ENCODE measurements at regions not wholly inside any gene's neighbourhood (a gene's known extent, or its start where the extent isn't known, plus 50 kb on each side); places are given as distances from the start of the nearest gene placed in this dataset.
A peak's percentile ranks its signal among the peaks of the same experiment; 100 is the strongest.

DNA sequence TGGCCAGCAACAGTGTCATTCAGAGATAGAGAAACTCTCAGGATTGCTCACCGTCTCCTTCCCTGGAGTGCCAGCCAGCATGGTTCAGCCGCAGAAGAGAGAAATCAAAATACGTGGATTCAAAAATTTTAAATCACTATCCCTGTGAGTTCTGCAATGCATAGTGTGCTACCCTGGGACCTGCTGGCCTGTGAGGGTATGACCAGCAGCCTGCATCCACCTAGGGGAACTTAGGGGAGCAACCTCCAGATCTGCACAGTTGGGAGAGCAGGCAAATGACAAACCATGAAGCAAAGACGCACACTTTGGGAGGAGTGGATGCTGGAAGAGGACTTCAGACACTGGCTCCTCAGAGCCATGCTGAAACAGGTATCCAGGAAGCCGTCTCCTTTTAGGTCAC is 639.3 kb downstream of the TNS3 start:
- H3K27ac Mint-ChIP-seq: peak overlapping the region in 1 of 3 experiments; percentile 31
- H3K9me3 Mint-ChIP-seq: no peaks in the 10 kb centered on the region
- no peaks in the 10 kb centered on the region for H3K4me1 Mint-ChIP-seq
- no peaks in the 10 kb centered on the region for H3K36me3 Mint-ChIP-seq (ENCODE audit: low read depth)
- TF ChIP-seq, protein P1, sequence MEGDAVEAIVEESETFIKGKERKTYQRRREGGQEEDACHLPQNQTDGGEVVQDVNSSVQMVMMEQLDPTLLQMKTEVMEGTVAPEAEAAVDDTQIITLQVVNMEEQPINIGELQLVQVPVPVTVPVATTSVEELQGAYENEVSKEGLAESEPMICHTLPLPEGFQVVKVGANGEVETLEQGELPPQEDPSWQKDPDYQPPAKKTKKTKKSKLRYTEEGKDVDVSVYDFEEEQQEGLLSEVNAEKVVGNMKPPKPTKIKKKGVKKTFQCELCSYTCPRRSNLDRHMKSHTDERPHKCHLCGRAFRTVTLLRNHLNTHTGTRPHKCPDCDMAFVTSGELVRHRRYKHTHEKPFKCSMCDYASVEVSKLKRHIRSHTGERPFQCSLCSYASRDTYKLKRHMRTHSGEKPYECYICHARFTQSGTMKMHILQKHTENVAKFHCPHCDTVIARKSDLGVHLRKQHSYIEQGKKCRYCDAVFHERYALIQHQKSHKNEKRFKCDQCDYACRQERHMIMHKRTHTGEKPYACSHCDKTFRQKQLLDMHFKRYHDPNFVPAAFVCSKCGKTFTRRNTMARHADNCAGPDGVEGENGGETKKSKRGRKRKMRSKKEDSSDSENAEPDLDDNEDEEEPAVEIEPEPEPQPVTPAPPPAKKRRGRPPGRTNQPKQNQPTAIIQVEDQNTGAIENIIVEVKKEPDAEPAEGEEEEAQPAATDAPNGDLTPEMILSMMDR (IDR thresholded peaks at IDR 0.05; ENCODE audit: unreplicated experiment in 3 of 3): no peak
- H3K4me3 Mint-ChIP-seq: no peak overlapping the region
- peaks cover 9% of the 10 kb centered on the region for H3K27me3 Mint-ChIP-seq (ENCODE audit: low read depth)

DNA sequence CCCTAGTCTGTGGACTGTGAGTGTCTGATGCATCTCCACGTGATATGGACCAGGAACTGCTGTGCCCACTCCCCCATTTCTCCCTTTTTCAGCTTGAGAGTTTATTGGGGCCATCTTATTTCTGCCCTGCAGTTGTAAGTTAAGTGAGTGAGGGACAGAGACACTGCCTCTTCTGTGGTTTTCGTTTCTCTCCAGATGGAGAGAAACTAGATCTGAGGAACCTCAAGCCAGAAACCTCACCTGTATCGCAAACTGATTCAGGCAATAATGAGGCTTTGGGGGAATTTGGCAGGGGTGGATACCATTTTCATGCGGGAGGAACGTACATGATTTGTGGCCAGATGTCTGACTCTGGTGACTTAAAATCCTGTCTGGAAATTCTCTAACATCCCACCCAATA is 641.7 kb downstream of the TNS3 start:
- peaks cover 4% of the 10 kb centered on the region for H3K9me3 Mint-ChIP-seq
- H3K4me1 Mint-ChIP-seq: no peaks in the 10 kb centered on the region
- no peaks in the 10 kb centered on the region for H3K36me3 Mint-ChIP-seq (ENCODE audit: low read depth)
- no peak overlapping the region for H3K27ac Mint-ChIP-seq
- H3K4me3 Mint-ChIP-seq: no peak overlapping the region
- TF ChIP-seq, protein P1 (IDR thresholded peaks at IDR 0.05; ENCODE audit: unreplicated experiment in 3 of 3): no peak
- peaks cover 9% of the 10 kb centered on the region for H3K27me3 Mint-ChIP-seq (ENCODE audit: low read depth)

DNA sequence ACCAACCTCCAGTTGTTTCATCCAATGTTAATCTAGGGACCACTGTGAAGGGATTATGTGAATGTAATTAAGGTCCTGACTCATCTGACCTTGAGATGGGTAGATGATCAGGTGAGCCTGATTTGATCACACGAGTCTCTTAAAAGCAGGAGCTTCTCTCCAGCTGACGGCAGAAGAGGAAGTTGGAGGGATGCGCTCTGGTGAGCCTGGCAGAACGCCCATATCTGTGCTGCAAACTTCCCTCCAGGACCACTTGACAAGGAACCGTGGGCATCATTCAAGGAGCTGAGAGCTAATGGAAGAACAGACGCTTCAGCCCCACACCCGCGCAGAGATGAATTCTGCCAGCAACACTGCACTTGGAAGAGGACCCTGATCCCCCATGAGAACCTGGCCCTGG is 642.4 kb downstream of the TNS3 start:
- peaks cover under 1% of the 10 kb centered on the region for H3K4me1 Mint-ChIP-seq
- no peak overlapping the region for H3K27ac Mint-ChIP-seq
- no peak overlapping the region for H3K4me3 Mint-ChIP-seq
- H3K9me3 Mint-ChIP-seq: peaks cover 4% of the 10 kb centered on the region
- H3K36me3 Mint-ChIP-seq (ENCODE audit: low read depth): no peaks in the 10 kb centered on the region
- TF ChIP-seq, protein P1 (IDR thresholded peaks at IDR 0.05; ENCODE audit: unreplicated experiment in 3 of 3): no peak
- peaks cover 4% of the 10 kb centered on the region for H3K27me3 Mint-ChIP-seq (ENCODE audit: low read depth)

DNA sequence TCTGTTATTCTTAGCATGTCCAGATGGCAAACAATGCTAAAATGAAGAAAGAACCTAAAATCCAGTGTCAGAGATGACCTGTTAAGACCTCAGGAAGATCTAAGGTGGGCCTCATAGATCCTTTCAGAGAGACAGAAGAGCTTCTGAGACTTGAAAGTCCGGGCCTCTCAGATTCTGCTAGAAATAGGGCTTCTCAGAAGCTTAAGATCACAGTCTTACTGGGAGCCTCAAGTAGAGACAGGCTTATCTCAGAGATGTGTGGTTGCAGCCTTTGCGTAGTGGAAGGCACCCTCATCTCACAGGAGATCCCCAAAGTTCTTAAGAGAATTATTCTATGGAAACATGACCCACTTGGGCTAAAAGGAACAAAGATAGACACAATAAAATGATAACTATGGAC is 642.8 kb downstream of the TNS3 start:
- Mint-ChIP-seq H3K27me3 (ENCODE audit: low read depth) (peaks cover 4% of the 10 kb centered on the region), H3K27ac (no peak overlapping the region), H3K4me3 (no peak overlapping the region), H3K9me3 (peaks cover 4% of the 10 kb centered on the region), H3K4me1 (peaks cover 4% of the 10 kb centered on the region), H3K36me3 (ENCODE audit: low read depth) (no peaks in the 10 kb centered on the region)
- TF ChIP-seq, protein P1 (IDR thresholded peaks at IDR 0.05; ENCODE audit: unreplicated experiment in 3 of 3): no peak

DNA sequence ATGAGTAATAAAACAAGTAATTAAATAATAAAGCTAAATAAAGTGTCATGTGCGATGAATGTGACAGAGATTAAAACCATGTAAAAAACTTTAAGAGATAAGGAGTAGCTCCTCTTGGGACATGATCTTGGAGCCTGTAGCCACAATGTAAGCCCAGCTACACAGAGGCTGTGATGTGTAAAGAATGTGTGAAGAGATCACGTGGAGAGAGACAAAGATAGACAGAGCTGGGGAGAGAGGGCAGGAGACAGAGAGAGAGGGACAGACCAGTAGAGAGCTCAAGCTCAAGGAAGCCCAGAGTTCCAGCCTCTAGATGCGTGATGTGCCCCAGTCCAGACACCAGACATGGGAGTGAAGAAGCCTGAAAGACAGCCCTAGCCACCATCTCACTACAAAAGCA is 644.1 kb downstream of the TNS3 start:
- H3K4me3 Mint-ChIP-seq: no peak overlapping the region
- peaks cover 4% of the 10 kb centered on the region for H3K27me3 Mint-ChIP-seq (ENCODE audit: low read depth)
- peaks cover 4% of the 10 kb centered on the region for H3K9me3 Mint-ChIP-seq
- no peak overlapping the region for H3K27ac Mint-ChIP-seq
- TF ChIP-seq, protein P1 (IDR thresholded peaks at IDR 0.05; ENCODE audit: unreplicated experiment in 3 of 3): no peak
- H3K4me1 Mint-ChIP-seq: peaks cover 8% of the 10 kb centered on the region
- no peaks in the 10 kb centered on the region for H3K36me3 Mint-ChIP-seq (ENCODE audit: low read depth)

DNA sequence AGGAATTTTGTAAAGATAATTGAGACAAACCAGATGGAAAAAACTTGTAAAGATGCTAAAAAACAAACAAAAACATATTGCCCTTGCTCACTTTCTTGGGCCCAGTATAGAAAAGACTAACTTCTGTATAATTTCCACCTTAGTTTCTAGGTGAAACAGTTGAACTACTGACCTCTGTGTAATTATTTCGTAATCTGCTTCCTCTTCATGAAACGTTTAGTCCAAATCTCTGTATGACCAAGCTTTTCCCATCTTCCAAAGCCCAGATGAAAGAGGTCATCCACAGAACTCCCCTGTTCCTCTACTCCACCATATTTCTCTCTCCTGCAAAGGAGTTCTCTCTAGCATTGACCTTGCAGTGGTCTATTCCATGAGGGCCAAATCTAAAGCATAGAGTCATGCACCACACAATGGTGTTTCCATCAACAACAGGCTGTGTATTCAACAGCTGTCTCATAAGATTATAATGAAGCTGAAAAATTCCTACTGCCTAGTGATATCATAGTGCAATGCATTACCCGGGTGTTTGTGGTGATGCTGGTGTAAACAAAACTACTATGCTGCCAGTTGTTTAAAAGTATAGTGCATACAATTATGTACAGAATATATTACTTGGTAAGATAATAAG is 647.6 kb downstream of the TNS3 start:
- TF ChIP-seq, protein P1 (IDR thresholded peaks at IDR 0.05; ENCODE audit: unreplicated experiment in 3 of 3): no peak
- no peaks in the 10 kb centered on the region for H3K27me3 Mint-ChIP-seq (ENCODE audit: low read depth)
- no peak overlapping the region for H3K4me3 Mint-ChIP-seq
- H3K9me3 Mint-ChIP-seq: peaks cover 4% of the 10 kb centered on the region
- H3K27ac Mint-ChIP-seq: peak overlapping the region in 2 of 3 experiments; percentile 12 to 13
- peaks cover 21% of the 10 kb centered on the region for H3K4me1 Mint-ChIP-seq
- no peaks in the 10 kb centered on the region for H3K36me3 Mint-ChIP-seq (ENCODE audit: low read depth)

Data from nephron (organoid).